AG09309 (cell line): ENCODE measurements at regions not wholly inside any gene's neighbourhood (a gene's known extent, or its start where the extent isn't known, plus 50 kb on each side); places are given as distances from the start of the nearest gene placed in this dataset.
A peak's percentile ranks its signal among the peaks of the same experiment; 100 is the strongest.

ENCODE experiments used
- DNase-seq: peaks from one replicate; pipeline ENCODE4 v3.0.0-alpha.2; 2010; ENCODE audit warnings: low read depth
- H3K4me3 ChIP-seq: 2 replicates; pipeline ENCODE4 v1.5.1; 2011; ENCODE audit warnings: mild to moderate bottlenecking, low read depth, low read length, moderate library complexity; ENCODE audit not compliant: control insufficient read depth
- TF ChIP-seq, protein P1 (sequence below): IDR thresholded peaks from 2 replicates; pipeline ENCODE4 v1.5.1; 2011; ENCODE audit warnings: mild to moderate bottlenecking, low read depth, low read length, inconsistent platforms; ENCODE audit not compliant: insufficient read depth, control insufficient read depth; ENCODE audit errors: missing control alignments

DNA sequence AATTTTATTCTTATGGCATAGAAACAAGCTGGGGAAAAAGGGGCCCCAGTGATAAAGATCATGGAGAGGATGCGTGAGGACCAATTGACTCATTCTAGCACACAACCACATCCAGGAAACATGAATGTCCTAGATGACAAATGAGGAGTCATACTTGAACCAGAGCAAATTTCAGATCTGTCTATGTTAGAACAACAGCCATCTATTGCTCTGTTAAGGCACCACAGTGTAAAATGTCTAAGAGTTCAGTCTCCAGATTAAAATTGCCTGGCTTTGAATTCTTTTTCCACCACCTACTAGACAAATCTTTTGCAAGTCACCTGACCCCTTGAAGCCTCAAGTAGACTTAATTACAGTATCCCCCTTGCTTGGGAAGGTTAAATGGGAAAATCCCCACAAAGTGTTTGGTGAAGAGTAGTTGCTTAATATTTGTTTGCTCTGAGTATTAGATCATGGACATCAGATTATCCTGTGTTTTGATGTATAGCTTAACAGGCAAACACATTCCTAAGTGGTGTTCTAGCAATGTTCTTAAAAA is 258.7 kb upstream of the TGFBR2 start:
- H3K4me3 ChIP-seq, result no peak overlapping the region
- DNase-seq, result peak; percentile 69
- TF ChIP-seq, protein P1, sequence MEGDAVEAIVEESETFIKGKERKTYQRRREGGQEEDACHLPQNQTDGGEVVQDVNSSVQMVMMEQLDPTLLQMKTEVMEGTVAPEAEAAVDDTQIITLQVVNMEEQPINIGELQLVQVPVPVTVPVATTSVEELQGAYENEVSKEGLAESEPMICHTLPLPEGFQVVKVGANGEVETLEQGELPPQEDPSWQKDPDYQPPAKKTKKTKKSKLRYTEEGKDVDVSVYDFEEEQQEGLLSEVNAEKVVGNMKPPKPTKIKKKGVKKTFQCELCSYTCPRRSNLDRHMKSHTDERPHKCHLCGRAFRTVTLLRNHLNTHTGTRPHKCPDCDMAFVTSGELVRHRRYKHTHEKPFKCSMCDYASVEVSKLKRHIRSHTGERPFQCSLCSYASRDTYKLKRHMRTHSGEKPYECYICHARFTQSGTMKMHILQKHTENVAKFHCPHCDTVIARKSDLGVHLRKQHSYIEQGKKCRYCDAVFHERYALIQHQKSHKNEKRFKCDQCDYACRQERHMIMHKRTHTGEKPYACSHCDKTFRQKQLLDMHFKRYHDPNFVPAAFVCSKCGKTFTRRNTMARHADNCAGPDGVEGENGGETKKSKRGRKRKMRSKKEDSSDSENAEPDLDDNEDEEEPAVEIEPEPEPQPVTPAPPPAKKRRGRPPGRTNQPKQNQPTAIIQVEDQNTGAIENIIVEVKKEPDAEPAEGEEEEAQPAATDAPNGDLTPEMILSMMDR, result no peak

DNA sequence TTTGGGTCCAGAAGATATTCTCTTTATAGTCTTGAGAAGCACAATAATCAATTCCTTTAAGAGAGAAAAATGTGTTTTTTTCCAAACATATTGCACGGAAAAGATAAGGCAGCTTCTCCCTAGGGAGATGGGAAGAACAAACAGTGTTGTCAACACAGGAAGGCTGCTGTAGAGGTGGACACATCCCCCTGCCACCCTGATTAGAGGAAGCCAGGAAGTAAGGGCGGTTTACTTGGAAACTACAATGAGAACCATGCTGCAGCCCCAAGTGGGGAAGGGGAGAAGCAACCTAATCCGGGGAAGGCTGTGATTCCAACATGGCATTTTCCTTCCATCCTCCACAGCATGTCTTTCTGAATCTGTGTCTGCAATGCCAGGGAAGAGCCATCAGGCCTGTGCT is 256.9 kb upstream of the TGFBR2 start:
- no peak for DNase-seq
- no peak overlapping the region for H3K4me3 ChIP-seq
- TF ChIP-seq, protein P1, result no peak

DNA sequence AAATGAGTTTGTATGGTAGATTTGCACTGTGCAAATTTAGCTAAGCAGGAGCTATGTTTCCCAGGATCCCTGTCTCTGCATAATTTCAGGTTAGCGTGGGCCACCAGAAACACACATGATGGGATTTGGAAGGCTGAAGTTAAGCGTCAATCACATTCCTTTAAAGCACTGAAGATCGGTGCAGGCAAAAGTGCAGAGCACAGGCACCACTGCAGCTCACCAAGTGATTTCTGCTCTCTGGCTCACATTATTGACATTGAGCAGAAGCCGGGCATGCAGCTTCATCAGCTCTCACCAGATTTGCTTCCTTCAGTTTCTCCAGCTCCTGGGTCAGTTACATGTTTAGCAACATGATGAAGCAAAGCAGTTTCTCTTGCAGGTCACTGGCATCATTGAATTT is 256.4 kb upstream of the TGFBR2 start:
- no peak overlapping the region for H3K4me3 ChIP-seq
- no peak for DNase-seq
- TF ChIP-seq, protein P1, result no peak

DNA sequence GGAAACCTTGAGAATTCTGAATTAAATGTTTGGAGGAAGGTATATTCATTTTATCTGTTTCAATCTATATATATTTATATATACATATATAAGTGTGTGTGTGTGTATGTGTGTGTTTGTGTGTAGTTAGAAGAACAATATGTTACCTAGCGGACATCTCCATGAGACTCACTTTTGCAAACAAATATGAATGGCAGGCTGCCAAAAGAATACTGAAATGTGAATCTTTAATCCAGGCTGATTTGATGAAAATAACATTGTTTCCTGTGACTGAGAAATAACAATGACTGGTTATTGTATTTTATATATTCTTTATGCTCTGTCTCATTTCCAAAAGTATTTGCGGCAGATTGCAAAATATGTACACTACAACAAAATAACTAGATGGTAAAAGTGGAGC is 255.5 kb upstream of the TGFBR2 start:
- H3K4me3 ChIP-seq, result no peak overlapping the region
- TF ChIP-seq, protein P1, result no peak
- DNase-seq, result no peak

DNA sequence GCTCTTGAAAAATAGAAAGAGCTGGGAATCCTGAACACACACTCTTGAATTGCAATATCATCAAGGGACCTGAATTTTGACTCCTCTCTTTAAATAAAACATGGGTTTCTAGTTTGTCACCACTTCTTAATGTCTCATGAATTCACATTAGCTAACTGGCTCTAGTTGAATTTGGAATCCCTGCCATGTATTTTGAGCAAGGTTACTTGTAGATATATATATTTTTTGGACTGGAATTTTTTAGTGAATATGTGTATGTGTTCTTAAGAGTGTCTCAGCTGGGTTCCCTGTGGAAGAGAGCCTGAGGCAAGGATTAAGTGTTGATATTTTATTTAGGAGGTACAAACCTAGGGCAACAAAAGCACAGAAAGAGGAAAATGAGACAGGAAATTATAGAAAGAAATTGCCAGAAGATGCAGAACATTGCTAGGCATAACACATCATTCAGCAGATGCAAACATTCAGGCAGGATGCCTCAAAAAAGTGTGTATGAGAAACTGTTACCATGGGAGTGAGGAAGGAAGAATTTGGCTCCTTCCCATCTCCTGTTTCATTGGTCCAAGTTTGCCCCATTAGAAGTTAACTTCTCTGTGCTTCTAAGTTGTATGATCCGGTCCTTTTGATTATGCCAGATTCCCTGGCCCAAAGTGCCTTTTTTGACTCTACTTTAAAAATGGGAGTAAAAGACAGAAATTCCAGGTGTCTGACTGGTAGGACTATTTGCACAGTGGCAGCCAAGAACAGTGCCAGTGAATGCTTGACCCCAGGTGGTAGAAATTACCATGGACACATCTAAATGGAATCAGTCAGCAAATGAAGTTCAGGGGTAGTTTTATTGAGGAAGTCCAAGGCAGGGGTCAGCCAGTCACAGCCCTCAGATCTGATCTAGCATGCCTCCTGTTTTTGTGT is 253.7 kb upstream of the TGFBR2 start:
- TF ChIP-seq, protein P1, result no peak
- no peak for DNase-seq
- no peak overlapping the region for H3K4me3 ChIP-seq

DNA sequence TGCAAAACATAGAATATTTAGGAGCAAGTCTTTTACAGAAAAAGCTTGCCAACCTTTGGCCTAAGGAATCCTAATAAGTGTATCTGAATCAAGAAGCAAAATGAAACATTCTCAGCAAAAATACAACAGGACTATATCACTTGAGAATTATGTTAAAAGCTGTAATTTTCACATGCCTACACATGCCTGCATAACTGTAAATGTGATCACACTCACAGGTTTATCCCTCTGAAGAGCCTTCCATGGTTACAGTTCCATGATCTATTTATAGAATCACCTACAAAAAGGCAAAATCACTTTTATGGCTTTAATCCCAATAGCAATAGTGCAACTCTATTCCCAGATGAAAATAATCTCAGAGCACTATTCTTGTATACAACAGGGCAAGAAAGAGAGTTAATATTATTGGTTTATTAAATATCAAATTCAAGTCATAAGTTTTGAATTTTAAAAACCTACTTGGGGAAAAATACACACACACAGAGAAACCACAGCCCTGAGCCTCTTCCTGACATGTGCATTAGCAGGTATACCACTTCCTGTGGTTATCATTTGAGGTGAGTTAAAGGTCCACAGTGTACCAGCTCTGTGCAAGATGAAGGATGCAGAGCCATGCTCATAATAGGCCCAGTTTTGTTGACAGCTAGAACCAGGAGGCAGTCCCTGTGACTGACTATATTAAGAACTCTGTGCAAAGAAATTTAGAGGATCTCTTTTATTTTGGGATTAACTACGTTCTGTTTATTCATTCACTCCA is 252.5 kb upstream of the TGFBR2 start:
- DNase-seq, result no peak
- no peak overlapping the region for H3K4me3 ChIP-seq
- TF ChIP-seq, protein P1, result no peak
